ENCODE measurements at regions not wholly inside any gene's neighbourhood (a gene's known extent, or its start where the extent isn't known, plus 50 kb on each side); places are given as distances from the start of the nearest gene placed in this dataset.

- no peak for TF ChIP-seq CTCF (IDR thresholded peaks at IDR 0.05; ENCODE audit: low read depth, low read length)
- Histone ChIP-seq H3K36me3 (no peaks in the 10 kb centered on the region), H3K27ac (no peak overlapping the region), H3K27me3 (ENCODE audit: insufficient read depth, low read depth, severe bottlenecking) (no peaks in the 10 kb centered on the region), H3K9me3 (ENCODE audit: severe bottlenecking) (no peaks in the 10 kb centered on the region), H3K4me3 (ENCODE audit: low read depth, low read length) (no peak overlapping the region)
- no peak for DNase-seq
Measured at GRCh38 chr15:70209499-70209898, 111.8 kb upstream of the TLE3 start.

DNA sequence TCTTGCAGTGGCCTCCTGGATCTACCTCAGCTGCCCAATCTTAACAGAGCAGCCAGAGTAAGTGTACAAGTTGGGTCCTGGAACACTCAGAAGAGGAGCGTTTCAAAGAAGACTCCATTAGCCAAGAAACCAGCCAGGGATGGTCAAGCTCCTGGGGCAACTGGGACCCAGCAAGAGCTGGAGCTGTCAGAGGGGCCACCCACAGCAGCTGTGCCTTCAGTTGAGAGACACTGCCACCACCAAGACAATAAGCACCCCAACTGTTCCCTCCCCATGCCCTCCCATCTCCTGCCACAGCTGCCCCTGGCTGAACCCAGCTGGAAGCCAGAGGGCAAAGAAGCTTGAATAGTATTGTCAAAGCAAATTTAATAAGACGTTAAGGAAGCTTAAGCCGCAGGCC, 110.6 kb upstream of the TLE3 start:
- Histone ChIP-seq H3K27ac (no peak overlapping the region), H3K36me3 (no peaks in the 10 kb centered on the region), H3K9me3 (ENCODE audit: severe bottlenecking) (no peaks in the 10 kb centered on the region), H3K4me3 (ENCODE audit: low read depth, low read length) (no peak overlapping the region), H3K27me3 (ENCODE audit: insufficient read depth, low read depth, severe bottlenecking) (no peaks in the 10 kb centered on the region)
- no peak for TF ChIP-seq CTCF (IDR thresholded peaks at IDR 0.05; ENCODE audit: low read depth, low read length)
- DNase-seq, result no peak

- no peak for TF ChIP-seq CTCF (IDR thresholded peaks at IDR 0.05; ENCODE audit: low read depth, low read length)
- Histone ChIP-seq H3K27me3 (ENCODE audit: insufficient read depth, low read depth, severe bottlenecking) (no peaks in the 10 kb centered on the region), H3K27ac (no peak overlapping the region), H3K4me3 (ENCODE audit: low read depth, low read length) (no peak overlapping the region), H3K36me3 (no peaks in the 10 kb centered on the region), H3K9me3 (ENCODE audit: severe bottlenecking) (no peaks in the 10 kb centered on the region)
- no peak for DNase-seq
Measured at GRCh38 chr15:70206668-70207067, 109.0 kb upstream of the TLE3 start.

DNA sequence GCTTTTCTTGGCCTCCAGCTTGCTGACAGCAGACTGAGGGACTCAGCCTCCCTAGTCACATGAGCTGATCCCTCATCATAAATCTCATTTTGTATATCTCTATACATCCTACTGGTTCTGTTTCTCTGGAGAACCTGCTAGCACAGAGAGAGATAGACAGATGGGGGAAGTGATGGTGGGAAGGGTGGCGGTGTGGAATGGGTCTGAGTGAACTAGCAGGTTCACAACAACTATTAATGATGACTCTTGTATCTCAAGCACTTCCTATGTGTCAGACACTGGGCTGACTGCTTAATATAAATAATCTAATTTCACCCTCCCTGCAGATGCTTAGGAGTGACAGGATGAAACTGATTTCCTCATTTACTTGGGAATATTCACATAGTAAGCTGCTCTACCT, 106.9 kb upstream of the TLE3 start:
- no peaks in the 10 kb centered on the region for H3K36me3 ChIP-seq
- H3K9me3 ChIP-seq (ENCODE audit: severe bottlenecking), result no peaks in the 10 kb centered on the region
- TF ChIP-seq CTCF (IDR thresholded peaks at IDR 0.05; ENCODE audit: low read depth, low read length), result no peak
- no peaks in the 10 kb centered on the region for H3K27me3 ChIP-seq (ENCODE audit: insufficient read depth, low read depth, severe bottlenecking)
- no peak for DNase-seq
- no peak overlapping the region for H3K4me3 ChIP-seq (ENCODE audit: low read depth, low read length)
- no peak overlapping the region for H3K27ac ChIP-seq

DNA sequence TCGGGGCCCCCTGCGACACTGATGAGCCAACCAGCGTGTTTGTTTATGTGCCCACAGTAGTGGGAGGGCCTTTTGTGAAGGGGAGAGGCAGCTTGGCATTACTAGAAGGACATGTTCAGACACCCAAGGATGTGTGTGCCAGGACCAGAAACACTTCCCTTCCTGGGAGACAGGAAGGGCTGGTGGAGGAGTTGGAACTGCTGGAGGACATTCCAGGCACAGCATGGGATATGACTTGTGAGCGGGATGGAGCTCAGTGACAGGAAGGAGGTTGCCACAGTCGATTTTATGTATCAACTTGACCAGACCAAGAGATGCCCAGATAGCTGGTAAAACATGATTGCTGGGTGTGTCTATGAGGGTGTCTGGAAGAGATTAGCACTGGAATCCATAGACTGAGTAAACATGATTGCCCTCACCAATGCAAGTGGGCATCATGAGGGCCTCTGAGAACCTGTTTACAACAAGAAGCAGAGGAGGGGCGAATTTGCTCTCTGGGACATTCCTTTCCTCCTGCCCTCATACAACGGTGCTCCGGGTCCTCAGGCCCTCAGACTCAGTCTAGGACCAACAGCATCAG, 106.4 kb upstream of the TLE3 start:
- Histone ChIP-seq H3K9me3 (ENCODE audit: severe bottlenecking) (no peaks in the 10 kb centered on the region), H3K27me3 (ENCODE audit: insufficient read depth, low read depth, severe bottlenecking) (no peaks in the 10 kb centered on the region), H3K4me3 (ENCODE audit: low read depth, low read length) (no peak overlapping the region), H3K27ac (no peak overlapping the region), H3K36me3 (no peaks in the 10 kb centered on the region)
- no peak for TF ChIP-seq CTCF (IDR thresholded peaks at IDR 0.05; ENCODE audit: low read depth, low read length)
- no peak for DNase-seq

DNA sequence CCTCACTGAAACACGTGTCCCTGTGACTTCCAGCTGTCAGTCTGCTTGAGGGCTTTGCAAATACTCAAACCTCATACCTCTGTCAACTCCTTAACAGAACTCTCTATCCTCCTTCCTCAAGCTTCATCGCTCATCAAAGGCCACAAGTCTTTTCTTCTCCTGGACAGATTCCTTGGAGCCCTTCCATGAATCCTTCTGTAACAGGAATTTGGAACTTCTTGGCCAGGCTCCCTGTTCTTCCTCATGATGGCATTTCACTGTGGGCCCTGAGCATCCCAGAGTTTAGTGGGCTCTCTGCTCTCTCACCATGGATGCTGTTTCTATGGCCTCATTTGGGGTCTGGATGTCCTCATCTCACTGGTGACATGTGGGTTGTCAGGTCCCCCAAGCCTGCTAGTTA, 105.0 kb upstream of the TLE3 start:
- Histone ChIP-seq H3K27ac (no peak overlapping the region), H3K36me3 (no peaks in the 10 kb centered on the region), H3K27me3 (ENCODE audit: insufficient read depth, low read depth, severe bottlenecking) (no peaks in the 10 kb centered on the region), H3K4me3 (ENCODE audit: low read depth, low read length) (no peak overlapping the region), H3K9me3 (ENCODE audit: severe bottlenecking) (no peaks in the 10 kb centered on the region)
- TF ChIP-seq CTCF (IDR thresholded peaks at IDR 0.05; ENCODE audit: low read depth, low read length), result no peak
- no peak for DNase-seq

All from WERI-Rb-1 (cell line).